HG02610 (cell line): ENCODE measurements at regions not wholly inside any gene's neighbourhood (a gene's known extent, or its start where the extent isn't known, plus 50 kb on each side); places are given as distances from the start of the nearest gene placed in this dataset.

ENCODE experiments used
- ATAC-seq: cut with Tn5 transposase; IDR thresholded peaks from one replicate; pipeline ENCODE4 v1.9.1; 2021; ENCODE audit warnings: mild to moderate bottlenecking, moderate library complexity; ENCODE audit not compliant: unreplicated experiment

GRCh38 chr2:145020139-145020538 is 500.2 kb upstream of the ZEB2 start:
- no peak for ATAC-seq

GRCh38 chr2:145018502-145018901 is 498.6 kb upstream of the ZEB2 start:
- no peak for ATAC-seq

- no peak for ATAC-seq
Observed at GRCh38 chr2:145017149-145017548, 497.2 kb upstream of the ZEB2 start.

- ATAC-seq: no peak
Observed at GRCh38 chr2:145016711-145017110, 496.8 kb upstream of the ZEB2 start.

GRCh38 chr2:145015561-145015960 is 495.6 kb upstream of the ZEB2 start:
- ATAC-seq: no peak

GRCh38 chr2:145012806-145013205 is 492.9 kb upstream of the ZEB2 start:
- no peak for ATAC-seq

- no peak for ATAC-seq
Observed at GRCh38 chr2:145012214-145012670, 492.3 kb upstream of the ZEB2 start.

- no peak for ATAC-seq
Observed at GRCh38 chr2:145010635-145011034, 490.7 kb upstream of the ZEB2 start.

GRCh38 chr2:145007960-145008263 is 488.0 kb upstream of the ZEB2 start:
- ATAC-seq: no peak

GRCh38 chr2:145007093-145007959 is 487.4 kb upstream of the ZEB2 start:
- ATAC-seq: no peak

GRCh38 chr2:145002624-145003023 is 482.7 kb upstream of the ZEB2 start:
- no peak for ATAC-seq

- ATAC-seq: no peak
Observed at GRCh38 chr2:145000376-145000775, 480.5 kb upstream of the ZEB2 start.

- ATAC-seq: no peak
Observed at GRCh38 chr2:144999936-145000335, 480.0 kb upstream of the ZEB2 start.

GRCh38 chr2:144999071-144999875 is 479.4 kb upstream of the ZEB2 start:
- ATAC-seq: no peak

GRCh38 chr2:144998435-144998834 is 478.5 kb upstream of the ZEB2 start:
- no peak for ATAC-seq

GRCh38 chr2:144996225-144996795 is 476.4 kb upstream of the ZEB2 start:
- ATAC-seq: no peak

- no peak for ATAC-seq
Observed at GRCh38 chr2:144995482-144995881, 475.6 kb upstream of the ZEB2 start.

GRCh38 chr2:144990661-144991060 is 470.7 kb upstream of the ZEB2 start:
- ATAC-seq: no peak

- ATAC-seq: no peak
Observed at GRCh38 chr2:144989579-144990270, 469.8 kb upstream of the ZEB2 start.

- no peak for ATAC-seq
Observed at GRCh38 chr2:144988591-144988990, 468.7 kb upstream of the ZEB2 start.

GRCh38 chr2:144986691-144987090 is 466.8 kb upstream of the ZEB2 start:
- no peak for ATAC-seq
